ENCODE measurements at regions not wholly inside any gene's neighbourhood (a gene's known extent, or its start where the extent isn't known, plus 50 kb on each side); places are given as distances from the start of the nearest gene placed in this dataset.
A peak's percentile ranks its signal among the peaks of the same experiment; 100 is the strongest.

DNA sequence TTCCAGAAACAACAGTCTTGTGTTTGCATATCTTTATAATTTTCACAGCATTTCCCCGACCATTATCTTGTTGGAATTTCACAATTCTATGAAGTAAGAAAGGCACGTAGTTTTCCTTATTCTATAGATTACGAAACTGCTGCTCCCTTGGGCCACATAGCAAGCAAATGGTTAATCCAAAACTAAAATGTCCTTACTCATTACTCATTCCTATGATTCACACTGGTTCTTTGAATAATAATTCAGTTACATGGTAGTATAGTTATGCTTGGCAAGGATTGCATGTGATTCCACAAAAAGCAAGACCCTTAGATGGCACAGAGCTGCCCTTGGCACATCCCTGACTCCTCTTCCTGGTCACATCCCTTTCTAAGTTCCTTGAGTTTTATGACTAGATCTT lies 51.2 kb downstream of the OR13H1 start:
- intact Hi-C loops (cut with micrococcal nuclease; ENCODE audit: unreplicated experiment), result no loop called here
- TF ChIP-seq, protein P1, sequence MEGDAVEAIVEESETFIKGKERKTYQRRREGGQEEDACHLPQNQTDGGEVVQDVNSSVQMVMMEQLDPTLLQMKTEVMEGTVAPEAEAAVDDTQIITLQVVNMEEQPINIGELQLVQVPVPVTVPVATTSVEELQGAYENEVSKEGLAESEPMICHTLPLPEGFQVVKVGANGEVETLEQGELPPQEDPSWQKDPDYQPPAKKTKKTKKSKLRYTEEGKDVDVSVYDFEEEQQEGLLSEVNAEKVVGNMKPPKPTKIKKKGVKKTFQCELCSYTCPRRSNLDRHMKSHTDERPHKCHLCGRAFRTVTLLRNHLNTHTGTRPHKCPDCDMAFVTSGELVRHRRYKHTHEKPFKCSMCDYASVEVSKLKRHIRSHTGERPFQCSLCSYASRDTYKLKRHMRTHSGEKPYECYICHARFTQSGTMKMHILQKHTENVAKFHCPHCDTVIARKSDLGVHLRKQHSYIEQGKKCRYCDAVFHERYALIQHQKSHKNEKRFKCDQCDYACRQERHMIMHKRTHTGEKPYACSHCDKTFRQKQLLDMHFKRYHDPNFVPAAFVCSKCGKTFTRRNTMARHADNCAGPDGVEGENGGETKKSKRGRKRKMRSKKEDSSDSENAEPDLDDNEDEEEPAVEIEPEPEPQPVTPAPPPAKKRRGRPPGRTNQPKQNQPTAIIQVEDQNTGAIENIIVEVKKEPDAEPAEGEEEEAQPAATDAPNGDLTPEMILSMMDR (conservative IDR thresholded peaks at IDR 0.05; ENCODE audit: low read depth, low read length), result no peak
- no peak for TF ChIP-seq EZH2 (IDR thresholded peaks at IDR 0.05; ENCODE audit: borderline replicate concordance, low read depth, low read length, poor library complexity, severe bottlenecking)
- Histone ChIP-seq H3K4me3 (ENCODE audit: low read depth, low read length, poor library complexity, severe bottlenecking) (no peak overlapping the region), H3K27me3 (replicated peaks; ENCODE audit: insufficient read depth, low read depth, low read length, poor library complexity) (no peaks in the 10 kb centered on the region), H3K4me1 (ENCODE audit: insufficient read depth, low read length, poor library complexity, severe bottlenecking) (no peaks in the 10 kb centered on the region), H3K36me3 (ENCODE audit: insufficient read depth, low read length, poor library complexity, severe bottlenecking) (no peaks in the 10 kb centered on the region), H3K9me3 (ENCODE audit: low read depth, low read length, poor library complexity, severe bottlenecking) (no peaks in the 10 kb centered on the region), H3K27ac (ENCODE audit: low read depth, low read length, poor library complexity, severe bottlenecking) (no peak overlapping the region)
- BruUV-seq (replicated peaks), result no TSS peak
- peak; percentile 22 for DNase-seq (ENCODE audit: low spot score)
- ChIA-PET CTCF (no interaction called here), POLR2A (ENCODE audit: low non-redundant PET) (no interaction called here)

DNA sequence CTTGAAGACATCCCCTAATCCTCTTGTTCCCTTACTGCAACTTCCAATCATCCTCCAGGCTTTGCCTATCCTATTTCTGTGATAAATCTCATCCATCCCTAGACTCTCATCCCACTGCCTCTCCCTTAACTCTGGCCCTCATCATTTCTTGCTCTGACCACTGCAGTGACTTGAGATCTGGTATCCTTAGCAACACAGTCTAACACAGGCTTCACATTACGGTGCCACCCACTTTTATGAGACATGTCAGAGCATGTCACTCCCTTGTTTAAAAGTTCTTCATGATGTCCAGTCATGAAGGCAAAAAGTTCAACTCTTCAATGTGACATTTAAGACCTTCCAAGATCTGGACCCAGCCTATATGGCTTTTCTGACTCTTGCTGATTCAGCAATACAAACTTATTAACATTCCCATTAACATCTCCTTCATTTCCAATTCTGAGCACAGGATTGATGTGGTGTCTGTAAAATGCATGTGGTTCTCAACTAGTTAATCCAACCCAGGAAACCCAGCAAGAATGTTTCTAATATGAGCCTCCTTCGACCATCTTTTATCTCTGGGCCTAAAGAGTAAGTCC lies 64.0 kb downstream of the OR13H1 start:
- CTCF ChIA-PET, result no interaction called here
- no peak overlapping the region for H3K4me3 ChIP-seq (ENCODE audit: low read depth, low read length, poor library complexity, severe bottlenecking)
- H3K27me3 ChIP-seq (replicated peaks; ENCODE audit: insufficient read depth, low read depth, low read length, poor library complexity), result peaks cover 13% of the 10 kb centered on the region
- H3K9me3 ChIP-seq (ENCODE audit: low read depth, low read length, poor library complexity, severe bottlenecking), result no peaks in the 10 kb centered on the region
- H3K27ac ChIP-seq (ENCODE audit: low read depth, low read length, poor library complexity, severe bottlenecking), result no peak overlapping the region
- POLR2A ChIA-PET (ENCODE audit: low non-redundant PET), result no interaction called here
- no peaks in the 10 kb centered on the region for H3K4me1 ChIP-seq (ENCODE audit: insufficient read depth, low read length, poor library complexity, severe bottlenecking)
- BruUV-seq (replicated peaks), result no TSS peak
- no peaks in the 10 kb centered on the region for H3K36me3 ChIP-seq (ENCODE audit: insufficient read depth, low read length, poor library complexity, severe bottlenecking)
- intact Hi-C loops (cut with micrococcal nuclease; ENCODE audit: unreplicated experiment), result no loop called here
- TF ChIP-seq, protein P1 (conservative IDR thresholded peaks at IDR 0.05; ENCODE audit: low read depth, low read length), result no peak
- no peak for TF ChIP-seq EZH2 (IDR thresholded peaks at IDR 0.05; ENCODE audit: borderline replicate concordance, low read depth, low read length, poor library complexity, severe bottlenecking)
- DNase-seq (ENCODE audit: low spot score), result no peak

DNA sequence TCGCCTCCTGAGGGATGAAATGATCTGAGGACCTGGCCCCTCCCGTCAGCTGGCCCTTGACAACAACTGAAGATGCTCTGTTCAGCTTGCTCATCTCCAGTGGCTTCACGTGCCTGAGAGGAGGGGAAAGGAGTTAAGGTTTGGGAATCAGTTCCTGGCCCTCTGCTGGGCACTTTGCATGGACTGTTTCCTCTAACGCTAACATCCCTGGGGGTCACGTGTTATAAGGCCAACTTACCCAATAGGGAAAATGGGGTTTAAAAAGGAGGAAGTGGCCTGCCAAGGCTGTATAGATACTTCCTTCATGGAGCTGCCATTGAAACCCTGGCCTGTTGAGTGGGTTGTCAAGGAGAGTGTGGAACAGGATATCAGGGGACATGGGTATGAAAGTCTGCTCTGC lies 65.6 kb downstream of the OR13H1 start:
- ChIA-PET CTCF (no interaction called here), POLR2A (ENCODE audit: low non-redundant PET) (no interaction called here)
- DNase-seq (ENCODE audit: low spot score), result no peak
- intact Hi-C loops (cut with micrococcal nuclease; ENCODE audit: unreplicated experiment), result no loop called here
- Histone ChIP-seq H3K4me1 (ENCODE audit: insufficient read depth, low read length, poor library complexity, severe bottlenecking) (no peaks in the 10 kb centered on the region), H3K36me3 (ENCODE audit: insufficient read depth, low read length, poor library complexity, severe bottlenecking) (no peaks in the 10 kb centered on the region), H3K4me3 (ENCODE audit: low read depth, low read length, poor library complexity, severe bottlenecking) (no peak overlapping the region), H3K27me3 (replicated peaks; ENCODE audit: insufficient read depth, low read depth, low read length, poor library complexity) (peaks cover 15% of the 10 kb centered on the region), H3K9me3 (ENCODE audit: low read depth, low read length, poor library complexity, severe bottlenecking) (no peaks in the 10 kb centered on the region), H3K27ac (ENCODE audit: low read depth, low read length, poor library complexity, severe bottlenecking) (no peak overlapping the region)
- BruUV-seq (replicated peaks), result no TSS peak
- TF ChIP-seq, protein P1 (conservative IDR thresholded peaks at IDR 0.05; ENCODE audit: low read depth, low read length), result no peak
- TF ChIP-seq EZH2 (IDR thresholded peaks at IDR 0.05; ENCODE audit: borderline replicate concordance, low read depth, low read length, poor library complexity, severe bottlenecking), result no peak
